ENCODE measurements at regions not wholly inside any gene's neighbourhood (a gene's known extent, or its start where the extent isn't known, plus 50 kb on each side); places are given as distances from the start of the nearest gene placed in this dataset.

GRCh38 chr18:78639006-78639950 is 340.3 kb upstream of the SALL3 start:
- DNase-seq, result no peak

- DNase-seq, result no peak
Measured at GRCh38 chr18:78640246-78640995, 339.2 kb upstream of the SALL3 start.

GRCh38 chr18:78641689-78642231 is 337.9 kb upstream of the SALL3 start:
- DNase-seq, result no peak

- DNase-seq, result no peak
Measured at GRCh38 chr18:78642296-78642951, 337.2 kb upstream of the SALL3 start.

- DNase-seq, result no peak
Measured at GRCh38 chr18:78643004-78643403, 336.6 kb upstream of the SALL3 start.

GRCh38 chr18:78643981-78644380 is 335.6 kb upstream of the SALL3 start:
- no peak for DNase-seq

GRCh38 chr18:78645216-78645615 is 334.4 kb upstream of the SALL3 start:
- no peak for DNase-seq

- DNase-seq, result no peak
Measured at GRCh38 chr18:78647018-78647417, 332.6 kb upstream of the SALL3 start.

- no peak for DNase-seq
Measured at GRCh38 chr18:78649421-78649820, 330.2 kb upstream of the SALL3 start.

GRCh38 chr18:78650926-78651325 is 328.7 kb upstream of the SALL3 start:
- no peak for DNase-seq

- DNase-seq, result no peak
Measured at GRCh38 chr18:78652001-78652545, 327.5 kb upstream of the SALL3 start.

GRCh38 chr18:78655921-78656320 is 323.7 kb upstream of the SALL3 start:
- DNase-seq, result no peak

GRCh38 chr18:78656346-78656925 is 323.2 kb upstream of the SALL3 start:
- DNase-seq, result no peak

- DNase-seq, result no peak
Measured at GRCh38 chr18:78658531-78658930, 321.1 kb upstream of the SALL3 start.

GRCh38 chr18:78659057-78659456 is 320.6 kb upstream of the SALL3 start:
- no peak for DNase-seq

- DNase-seq, result no peak
Measured at GRCh38 chr18:78659748-78660147, 319.9 kb upstream of the SALL3 start.

- no peak for DNase-seq
Measured at GRCh38 chr18:78660311-78660710, 319.3 kb upstream of the SALL3 start.

- DNase-seq, result no peak
Measured at GRCh38 chr18:78661316-78661715, 318.3 kb upstream of the SALL3 start.

GRCh38 chr18:78662879-78663278 is 316.7 kb upstream of the SALL3 start:
- DNase-seq, result no peak

- no peak for DNase-seq
Measured at GRCh38 chr18:78664048-78664447, 315.6 kb upstream of the SALL3 start.

- DNase-seq, result no peak
Measured at GRCh38 chr18:78664848-78665247, 314.8 kb upstream of the SALL3 start.

GRCh38 chr18:78665644-78666043 is 314.0 kb upstream of the SALL3 start:
- no peak for DNase-seq

Data from NCI-H187 (cell line).